HG03095 (cell line): ENCODE measurements at regions not wholly inside any gene's neighbourhood (a gene's known extent, or its start where the extent isn't known, plus 50 kb on each side); places are given as distances from the start of the nearest gene placed in this dataset.

Experiments
- ATAC-seq: cut with Tn5 transposase; IDR thresholded peaks from one replicate; pipeline ENCODE4 v1.9.1; 2021; ENCODE audit warnings: moderate library complexity; ENCODE audit not compliant: unreplicated experiment

DNA sequence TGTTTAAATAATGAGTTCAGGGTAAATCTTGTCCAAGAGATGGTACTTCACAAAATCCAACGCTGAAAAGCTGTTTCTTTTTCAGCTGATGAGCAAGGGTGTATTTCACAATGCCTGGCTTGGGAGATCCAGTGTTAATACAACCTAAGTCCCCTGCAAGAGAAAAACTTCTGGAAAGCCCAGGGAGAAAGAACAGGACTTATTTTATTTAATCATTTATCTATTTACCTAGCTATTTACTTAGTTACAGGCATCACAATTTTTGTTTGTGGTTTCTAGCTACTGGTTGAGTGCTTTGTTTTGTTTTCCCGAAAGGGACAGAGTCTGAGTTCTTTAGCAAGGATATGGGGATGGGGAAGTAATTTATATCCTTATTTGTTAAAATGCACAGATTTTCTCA lies 598.2 kb upstream of the SYT4 start:
- ATAC-seq: no peak

DNA sequence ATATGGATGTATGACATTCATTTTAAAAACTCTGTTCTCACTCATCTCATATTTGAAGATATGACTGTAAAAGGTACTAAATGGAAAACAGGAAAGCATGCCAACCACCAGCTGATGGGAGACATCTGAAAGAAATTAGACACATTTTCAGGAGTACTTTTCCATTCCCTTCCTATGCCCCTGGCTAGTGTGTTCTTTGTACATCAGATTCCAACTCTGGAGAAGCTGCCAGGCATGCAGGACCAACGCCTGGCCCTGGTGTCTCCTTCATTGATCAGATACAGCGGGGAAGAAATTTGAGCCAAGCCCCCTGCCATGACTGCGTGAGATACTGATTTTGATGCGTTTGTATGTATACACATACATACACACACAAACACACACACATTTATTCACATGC lies 599.0 kb upstream of the SYT4 start:
- no peak for ATAC-seq

DNA sequence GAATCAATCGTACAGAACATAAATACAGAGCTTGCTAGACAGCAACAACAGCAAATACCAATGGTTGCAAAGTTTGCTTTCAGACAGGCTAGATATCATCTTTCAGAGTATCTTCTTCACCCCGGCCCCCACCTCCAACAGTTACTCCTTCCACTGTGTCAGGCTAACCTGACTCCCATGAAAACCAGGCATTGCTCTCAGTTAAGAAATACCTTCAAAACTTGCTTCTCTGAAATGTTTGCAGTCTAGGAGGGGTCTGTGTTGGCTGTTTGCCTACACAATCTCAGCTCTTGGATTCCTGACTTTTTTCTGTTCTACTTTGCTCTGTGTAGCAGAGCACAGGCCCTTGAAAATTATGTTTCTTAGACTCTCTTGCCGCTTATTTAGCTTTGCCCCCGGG lies 599.5 kb upstream of the SYT4 start:
- ATAC-seq: no peak

DNA sequence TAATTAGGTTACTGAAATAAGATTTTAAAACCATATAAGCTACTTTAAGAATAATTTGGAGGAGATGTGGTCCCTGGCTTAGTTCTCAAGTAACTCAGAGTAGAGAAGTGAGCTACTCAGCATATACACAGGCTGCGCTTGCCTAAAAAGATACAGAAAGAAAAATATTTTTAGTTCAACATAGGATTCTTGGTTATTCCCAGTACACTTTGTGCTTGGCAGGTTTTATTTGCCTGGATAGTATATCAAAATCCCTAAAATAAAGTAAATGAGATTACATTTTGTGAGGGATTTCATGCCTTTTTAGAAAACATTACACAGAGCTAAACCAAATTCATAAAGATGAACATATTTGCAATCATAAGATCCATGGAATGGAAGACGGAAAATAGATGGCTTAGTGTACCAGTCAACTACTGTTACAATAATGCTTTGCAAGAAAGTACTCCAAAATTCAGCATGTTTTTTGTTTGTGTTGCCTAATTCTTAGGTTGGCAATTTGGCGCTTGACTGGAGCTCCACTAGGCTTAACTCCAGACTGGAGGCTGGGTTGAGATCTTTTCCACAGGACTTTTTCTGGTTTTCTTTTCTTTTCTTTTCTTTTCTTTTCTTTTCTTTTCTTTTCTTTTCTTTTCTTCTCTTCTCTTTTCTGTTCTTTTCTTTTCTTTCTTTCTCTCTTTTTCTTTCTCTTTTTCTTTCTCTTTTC lies 600.5 kb upstream of the SYT4 start:
- no peak for ATAC-seq

DNA sequence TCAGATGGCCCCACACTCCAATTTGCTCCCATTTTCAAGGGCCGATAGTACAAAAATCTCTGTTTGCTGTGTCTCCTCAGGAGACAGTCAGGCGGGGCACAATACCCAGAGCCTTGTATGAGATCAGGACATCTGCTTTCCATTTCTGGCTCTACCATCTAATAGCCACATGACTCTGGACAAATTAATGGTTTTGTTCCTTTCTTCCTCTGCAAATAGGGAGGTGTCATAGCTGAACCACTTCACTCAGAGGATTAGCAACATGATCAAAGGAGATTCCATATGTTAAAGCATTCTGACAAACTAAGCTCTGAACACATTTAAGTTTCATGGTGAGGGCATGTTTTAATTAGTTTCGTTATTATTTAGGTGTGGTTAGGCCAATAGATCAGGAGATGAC lies 602.1 kb upstream of the SYT4 start:
- no peak for ATAC-seq

DNA sequence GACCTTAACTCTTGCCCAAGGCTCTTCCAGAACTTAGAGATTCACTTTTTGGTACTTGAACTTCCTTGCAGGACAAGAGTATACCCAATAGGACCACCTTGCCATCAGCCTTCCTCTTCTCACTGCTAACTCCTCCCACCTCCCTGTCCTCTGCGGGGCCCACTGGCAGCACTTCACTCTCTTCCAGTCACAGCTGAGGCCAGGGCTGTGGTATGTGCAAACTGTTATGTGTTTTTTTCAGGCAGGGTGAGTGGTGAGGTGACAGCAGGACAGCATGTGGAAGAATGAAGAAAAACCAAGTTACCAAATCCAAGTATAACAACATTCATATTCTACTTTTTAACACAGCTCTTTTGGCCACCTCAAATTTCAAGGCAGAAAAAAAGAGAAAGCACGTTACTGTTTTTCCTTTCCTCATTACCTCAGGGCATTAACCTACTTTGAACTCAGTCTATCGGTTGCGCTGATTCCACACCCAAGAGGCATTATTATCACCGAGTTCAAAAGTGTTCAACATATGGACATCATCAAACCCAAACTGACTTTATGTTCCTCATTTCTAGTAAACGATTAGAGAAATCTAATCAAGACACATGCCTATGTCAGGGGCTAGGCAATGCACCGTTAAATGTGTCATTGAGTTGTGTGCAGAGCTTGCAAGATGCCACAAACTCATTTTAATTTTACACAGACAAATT lies 605.2 kb upstream of the SYT4 start:
- no peak for ATAC-seq

DNA sequence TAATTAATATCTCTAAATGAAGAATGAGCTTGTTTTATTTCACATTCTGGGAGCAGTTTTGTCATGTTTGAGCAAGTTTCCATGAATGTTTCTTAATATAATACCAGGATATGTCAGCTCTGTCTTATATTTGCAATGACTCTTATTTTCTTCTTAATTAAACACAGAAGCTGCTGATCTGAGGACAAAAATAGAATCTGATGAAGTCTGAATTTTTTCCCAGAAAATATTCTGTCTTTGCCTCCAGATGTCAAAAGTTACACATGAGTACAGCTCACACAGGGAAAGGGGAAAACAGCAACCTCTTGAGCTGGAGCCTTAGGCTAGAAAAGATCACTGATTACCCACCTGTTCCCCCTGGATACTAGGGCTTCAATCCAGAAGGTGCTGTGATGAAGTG lies 606.6 kb upstream of the SYT4 start:
- ATAC-seq: no peak

DNA sequence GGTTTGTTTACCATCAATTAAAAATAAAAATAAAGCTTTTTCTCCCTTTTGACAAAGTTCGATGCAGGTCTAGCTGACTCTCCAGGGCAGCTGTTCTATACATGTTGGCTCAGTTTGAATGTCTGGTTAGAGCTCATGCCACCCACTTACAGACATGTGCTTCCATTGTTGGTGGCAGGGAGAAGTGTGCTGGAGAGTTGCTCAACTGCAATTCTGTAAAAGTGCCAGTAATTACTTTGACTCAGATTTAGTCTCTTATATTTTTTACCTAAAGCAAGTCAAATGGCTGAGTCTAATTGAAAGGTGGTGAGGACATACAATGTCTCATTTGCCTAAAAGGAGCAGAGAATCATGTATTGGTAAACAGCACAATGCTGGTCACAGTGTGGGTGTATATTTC lies 609.1 kb upstream of the SYT4 start:
- no peak for ATAC-seq

DNA sequence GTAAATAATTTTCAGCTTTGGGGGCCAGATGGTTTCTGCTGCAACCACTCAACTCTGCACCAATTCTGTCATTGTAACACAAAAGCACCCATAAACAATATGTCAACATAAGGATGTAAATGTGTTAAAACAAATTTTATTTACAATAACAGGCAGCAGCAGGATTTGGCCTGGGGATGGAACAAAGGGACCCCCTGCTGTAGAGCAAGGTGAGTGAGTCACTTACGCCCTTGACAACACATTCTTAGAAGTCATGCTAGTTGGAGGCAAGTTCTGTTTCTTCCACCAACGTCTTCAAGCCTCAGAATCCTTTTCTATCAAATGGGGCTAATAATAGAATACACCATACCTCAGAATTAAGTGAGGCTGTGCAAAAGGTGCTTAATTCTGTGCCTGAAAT lies 610.2 kb upstream of the SYT4 start:
- no peak for ATAC-seq

DNA sequence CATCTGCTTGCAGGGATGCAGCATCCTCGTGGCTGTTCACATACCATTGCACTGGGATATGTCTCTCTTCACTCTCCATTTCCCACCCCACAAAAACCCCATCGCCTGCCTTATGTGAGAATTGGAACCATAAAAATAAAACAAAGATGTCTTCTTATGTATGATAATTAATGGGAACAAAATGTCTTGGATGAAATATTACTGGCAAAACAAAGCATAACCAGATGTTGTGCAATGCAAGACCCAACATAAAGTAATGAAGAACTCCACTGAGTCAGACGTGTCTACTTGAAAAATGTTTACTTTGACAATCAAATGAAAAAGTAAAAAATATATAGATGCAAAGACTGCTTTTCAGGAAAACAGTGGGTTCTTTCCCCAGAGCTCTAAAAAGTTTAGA lies 611.3 kb upstream of the SYT4 start:
- no peak for ATAC-seq

DNA sequence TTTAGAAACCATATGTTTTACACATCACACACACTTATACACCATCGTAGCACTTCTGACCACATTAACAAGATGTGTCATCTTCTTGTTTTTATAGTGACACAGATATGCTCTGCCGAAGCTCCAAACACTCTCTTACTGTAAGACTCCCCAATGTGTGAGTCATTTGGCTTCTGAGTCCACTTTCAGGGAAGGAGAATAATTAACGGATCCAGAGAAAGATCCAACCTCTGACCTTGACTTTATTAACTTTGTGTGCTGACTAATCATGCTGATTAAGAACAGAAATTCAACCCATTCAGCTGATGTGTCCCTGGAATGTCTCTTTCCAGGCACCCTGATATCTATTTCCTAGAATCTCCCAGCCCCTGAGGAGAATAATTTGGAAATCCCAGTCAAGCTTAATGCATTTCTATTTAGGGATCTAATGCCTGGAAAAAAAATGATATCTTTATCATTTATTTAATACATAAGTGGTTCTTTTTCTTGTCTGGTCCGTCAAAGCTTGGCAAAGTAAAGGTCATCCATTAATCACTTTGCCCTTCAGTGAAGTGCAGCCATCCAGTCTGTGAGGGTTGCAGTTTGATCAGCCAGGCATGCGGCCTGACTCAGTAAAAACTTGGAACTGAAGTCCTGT lies 615.8 kb upstream of the SYT4 start:
- ATAC-seq: no peak

DNA sequence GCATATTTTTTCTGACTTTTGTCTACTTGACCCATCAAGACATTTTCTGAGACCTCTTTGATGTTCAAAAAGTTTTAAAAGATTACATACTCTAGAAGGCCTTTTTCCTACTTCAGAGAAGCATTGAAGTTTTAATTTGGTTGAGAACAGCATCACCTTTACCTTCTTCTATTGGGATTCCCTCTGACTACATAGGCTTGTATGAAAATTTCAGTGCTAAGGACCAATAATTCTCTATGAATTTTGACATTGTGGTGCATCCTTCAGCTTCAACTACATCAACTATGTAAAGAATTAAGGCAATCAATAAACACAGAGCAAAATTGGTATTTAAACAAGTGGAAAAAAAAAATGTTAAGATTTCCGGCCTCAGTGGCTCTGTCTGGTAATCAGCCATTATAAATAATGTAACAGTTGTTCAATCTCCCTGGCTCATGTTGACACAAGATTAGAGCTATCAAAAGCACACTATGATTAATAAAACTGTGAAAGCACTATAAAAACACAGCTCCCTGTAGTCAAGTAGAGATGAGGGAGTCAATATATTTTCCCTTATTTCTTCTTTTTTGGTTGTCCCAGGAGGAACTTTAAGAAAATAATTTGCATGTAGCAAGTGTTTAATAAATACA lies 627.0 kb upstream of the SYT4 start:
- ATAC-seq: no peak

DNA sequence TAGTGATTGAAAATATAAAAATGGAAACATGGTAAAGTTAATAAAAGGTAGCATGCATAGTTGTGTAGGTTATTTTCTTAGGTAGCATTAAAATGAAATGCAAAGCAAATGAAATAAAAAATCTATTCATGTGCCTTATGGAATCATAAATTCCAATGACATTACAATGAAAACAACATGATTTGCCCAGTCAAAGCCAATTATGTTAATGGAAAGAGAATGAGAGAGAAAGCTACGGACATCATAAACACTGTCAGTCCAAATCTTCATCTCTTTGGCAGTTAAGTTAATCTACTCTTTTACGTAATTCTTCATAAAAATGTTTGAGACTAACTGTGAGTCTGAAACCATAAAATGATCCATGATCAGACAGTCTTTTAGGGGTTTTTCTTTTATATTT lies 636.7 kb upstream of the SYT4 start:
- no peak for ATAC-seq

DNA sequence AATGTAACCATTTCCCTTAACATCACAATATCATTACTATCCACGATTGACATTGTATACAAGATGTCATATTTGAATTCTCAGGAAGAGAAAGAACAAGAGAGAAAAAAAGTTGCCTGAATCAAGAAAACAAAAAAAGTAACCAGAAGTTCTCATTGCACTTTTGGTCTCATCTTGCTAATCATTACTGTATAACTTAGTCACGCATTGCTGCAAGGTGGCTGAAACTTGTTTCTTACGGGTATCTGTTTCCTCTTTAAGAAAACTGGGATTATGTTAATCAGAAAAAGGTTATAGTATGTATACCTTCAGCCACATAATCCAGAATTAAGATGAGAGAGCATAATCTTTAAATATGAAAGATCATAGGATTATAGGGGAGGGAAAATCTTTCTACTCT lies 639.7 kb upstream of the SYT4 start:
- no peak for ATAC-seq

DNA sequence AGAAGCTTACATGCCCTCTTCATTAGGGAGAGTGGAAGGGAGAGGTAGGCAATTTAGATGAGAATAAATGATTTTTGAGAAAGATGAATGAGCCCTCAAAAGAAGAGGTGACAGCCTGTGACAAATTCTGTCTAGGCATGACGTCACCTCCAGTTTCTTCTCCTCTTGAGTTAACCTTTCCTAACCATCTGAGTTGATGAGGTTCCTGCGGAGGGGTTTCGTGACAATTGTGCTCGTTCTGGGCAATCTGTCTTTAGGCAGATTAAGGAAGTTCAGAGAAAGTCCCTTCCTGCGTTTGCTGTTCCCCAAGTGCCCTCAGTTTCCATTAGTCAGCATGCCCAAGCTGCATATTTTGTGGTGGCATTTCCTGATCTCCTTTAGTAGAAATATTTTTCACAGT lies 640.2 kb upstream of the SYT4 start:
- ATAC-seq: no peak

DNA sequence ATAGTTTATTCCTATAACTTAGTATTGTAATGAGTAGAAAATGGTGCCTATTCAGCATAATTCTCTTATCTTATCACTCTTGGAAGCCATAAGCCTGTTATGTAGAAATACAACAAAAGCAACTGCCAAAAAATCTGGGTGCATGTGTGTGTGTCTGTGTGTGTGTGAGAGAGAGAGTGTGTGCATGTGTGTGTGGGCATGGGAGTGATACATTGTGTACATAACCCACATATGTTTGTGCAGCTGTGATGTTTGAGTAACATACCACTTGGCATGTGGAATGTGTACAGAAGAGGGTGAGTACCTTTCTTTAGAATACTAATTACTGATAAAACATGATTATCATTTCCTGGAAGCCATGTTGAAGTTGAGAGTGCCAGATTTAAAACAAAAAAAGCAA lies 642.3 kb upstream of the SYT4 start:
- ATAC-seq: no peak

DNA sequence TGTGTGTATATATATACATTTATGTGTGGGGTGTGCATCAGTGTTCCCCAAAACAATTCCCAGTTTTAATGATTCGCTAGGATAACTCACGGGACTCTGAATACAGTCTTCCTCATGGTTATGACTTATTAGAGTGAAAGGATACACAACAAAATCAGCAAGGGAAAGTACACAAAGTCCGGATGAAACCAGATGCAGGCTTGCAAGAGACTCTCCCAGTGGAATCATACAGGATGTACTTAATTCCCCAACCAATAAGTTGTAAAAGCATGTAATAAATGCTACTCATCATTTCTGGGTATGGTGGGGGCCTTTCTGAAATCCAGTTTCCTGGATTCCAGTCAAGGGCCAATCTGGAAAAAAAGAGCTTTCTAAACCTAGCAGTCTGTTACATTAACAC lies 654.1 kb upstream of the SYT4 start:
- ATAC-seq: no peak

DNA sequence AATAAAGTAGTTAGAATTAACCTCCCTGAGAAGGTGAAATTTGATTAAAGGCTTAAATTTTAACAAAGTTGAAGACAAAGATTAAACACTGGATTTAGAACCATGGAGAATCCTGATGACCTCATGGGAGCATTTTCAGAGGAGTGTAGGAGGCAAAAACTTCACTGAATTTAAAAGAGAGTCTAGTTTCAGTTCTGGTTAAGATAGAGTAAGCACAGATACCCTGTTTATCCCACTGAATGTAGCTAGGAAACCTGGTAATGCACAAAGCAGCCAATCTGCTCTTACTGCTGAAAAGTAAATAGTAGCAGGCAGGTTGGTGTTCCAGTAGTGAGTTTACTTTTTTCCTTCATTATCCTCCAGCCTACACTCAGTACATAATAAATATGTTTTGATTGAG lies 654.9 kb upstream of the SYT4 start:
- ATAC-seq: no peak

DNA sequence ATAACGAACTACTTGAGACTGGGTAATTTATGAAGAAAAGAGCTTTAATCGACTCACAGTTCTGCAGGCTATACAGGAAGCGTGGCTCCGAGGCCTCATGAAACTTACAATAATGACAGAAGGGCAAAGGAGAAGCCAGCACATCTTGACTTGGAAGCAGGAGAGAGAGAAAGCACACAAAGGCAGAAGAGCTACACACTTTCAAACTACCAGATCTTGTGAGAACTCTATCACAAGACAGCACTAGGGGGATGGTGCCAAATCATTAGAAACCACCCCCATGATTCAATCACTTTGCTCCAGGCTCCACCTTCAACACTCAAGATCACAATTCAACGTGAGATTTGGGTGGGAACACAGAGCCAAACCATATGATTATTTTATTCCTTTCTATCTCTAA lies 655.9 kb upstream of the SYT4 start:
- ATAC-seq: no peak

DNA sequence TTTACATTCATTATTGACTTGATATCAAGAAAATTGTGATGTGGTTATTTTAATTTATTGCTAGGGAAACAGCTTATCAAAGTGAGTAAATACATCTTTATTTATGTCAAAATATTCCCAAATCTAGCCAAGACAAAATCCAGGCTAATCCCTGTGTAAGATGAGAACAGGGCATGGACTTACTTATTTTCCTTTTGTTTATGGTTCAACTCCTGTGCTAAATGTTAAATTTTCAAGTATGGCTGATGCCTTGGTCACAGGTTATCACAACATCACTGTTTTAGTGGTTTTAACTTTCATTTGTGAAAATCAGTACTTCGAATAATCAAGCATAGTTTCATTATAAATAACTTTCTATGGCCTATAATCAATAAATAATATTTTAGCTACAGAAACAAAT lies 657.0 kb upstream of the SYT4 start:
- ATAC-seq: no peak

DNA sequence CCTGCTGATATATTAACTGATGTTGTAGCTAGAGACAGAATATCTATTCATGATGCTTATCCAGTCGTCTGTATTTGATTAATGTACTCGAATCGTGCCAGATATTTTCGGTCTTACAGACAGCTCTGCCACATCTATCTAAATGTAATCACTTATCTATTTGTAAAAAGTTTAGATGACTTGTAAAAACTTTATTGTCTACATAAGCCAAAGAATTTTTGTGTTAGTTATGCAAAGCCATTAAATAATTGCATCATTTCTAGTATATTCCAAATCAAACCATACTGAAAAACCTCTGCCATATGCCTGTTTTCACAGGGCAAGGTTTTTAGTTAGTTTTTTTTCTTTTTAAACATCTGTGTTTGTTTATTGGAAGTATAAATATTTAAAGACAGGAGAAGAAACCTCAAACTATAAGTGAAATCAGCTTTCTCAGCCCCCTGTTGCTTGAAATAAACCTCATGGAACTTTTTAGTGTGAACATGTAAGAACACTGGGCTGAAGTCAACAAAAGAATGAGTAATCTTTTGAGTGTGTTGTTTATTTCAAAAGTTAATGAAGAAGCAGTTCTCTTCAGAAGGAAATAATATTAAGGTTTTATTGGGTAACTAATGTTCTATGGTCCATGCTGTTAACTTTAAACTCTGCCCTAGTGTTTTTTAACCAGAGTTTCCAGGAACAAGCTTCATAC lies 657.6 kb upstream of the SYT4 start:
- no peak for ATAC-seq
